Adrenal gland (tissue), 5 donors: ENCODE measurements at regions not wholly inside any gene's neighbourhood (a gene's known extent, or its start where the extent isn't known, plus 50 kb on each side); places are given as distances from the start of the nearest gene placed in this dataset.

ENCODE experiments used
- CTCF ChIP-seq, 6 experiments: fragments of 450-650 bp in 4 of 6; fragments of 200-600 bp in 2 of 6; sonication (generic) in 1 of 6; IDR thresholded peaks; 1 replicate in 5 of 6; 2 replicates in 1 of 6; pipeline versions ENCODE4 v1.5.1 to v1.8.0; 2016 to 2021; ENCODE audit warnings: antibody characterized with exemption in 6 of 6, mild to moderate bottlenecking in 2 of 6, moderate library complexity in 1 of 6
- POLR2A ChIP-seq, 2 donors: fragments of 450-650 bp; IDR thresholded peaks; one replicate each; pipeline ENCODE4 v1.6.1; 2017; ENCODE audit warnings: antibody characterized with exemption in 2 of 2, mild to moderate bottlenecking in 2 of 2, moderate library complexity in 1 of 2
- donor health status: DM: no; HTN: no; CAD: no.

- TF ChIP-seq CTCF (IDR thresholded peaks at IDR 0.05) (no peak), POLR2A (IDR thresholded peaks at IDR 0.05) (no peak)
Measured at GRCh38 chr5:97847920-97848631, 665.0 kb upstream of the RIOK2 start.
